HCT116 (cell line): ENCODE measurements at regions not wholly inside any gene's neighbourhood (a gene's known extent, or its start where the extent isn't known, plus 50 kb on each side); places are given as distances from the start of the nearest gene placed in this dataset.

ENCODE experiments used
- ATAC-seq: fragments of 200-7000 bp; cut with Tn5 transposase; 2 replicates; pipeline ENCODE4 v1.9.1; 2020; ENCODE audit warnings: mild to moderate bottlenecking, moderate library complexity
- BruUV-seq: library from RNA; stranded (reverse); fragments of 400-500 nt; replicated peaks from 2 replicates; lab custom pipeline; 2021; lab: Mats Ljungman, UMichigan
- CTCF ChIA-PET: fragments of 300-600 bp; sonication (Branson Sonifier 250); formaldehyde crosslinking; loops from one replicate; lab custom pipeline; 2021; ENCODE audit warnings: antibody characterized with exemption; lab: Charles Lee
- POLR2A ChIA-PET: fragments of 300-600, 350-600 bp; sonication (Branson Sonifier 250); formaldehyde crosslinking; loops from one replicate; lab custom pipeline; 2021; ENCODE audit warnings: antibody characterized with exemption; lab: Charles Lee
- RAD21 ChIA-PET, 2 experiments: fragments of 300-600 bp; sonication (Branson Sonifier 250); formaldehyde crosslinking; loops; one replicate each; lab custom pipeline; 2023; ENCODE audit warnings: low total read pairs in 2 of 2; ENCODE audit not compliant: uncharacterized antibody in 2 of 2, unreplicated experiment in 2 of 2, low non-redundant PET in 1 of 2; lab: Charles Lee
- DNase-seq: peaks from one replicate; pipeline ENCODE4 v3.0.0-alpha.2; 2010; ENCODE audit warnings: low read depth, low spot score
- H2AFZ ChIP-seq: fragments of 200-600 bp; shearing (Covaris generic), sonication (generic); 2 replicates; pipeline ENCODE4 v1.6.1; 2017; ENCODE audit warnings: low read depth, mixed run types, mixed read lengths, antibody characterized with exemption, low read length; ENCODE audit not compliant: poor library complexity, severe bottlenecking
- H3K27ac ChIP-seq: 2 replicates; pipeline ENCODE4 v1.5.1; 2012; ENCODE audit warnings: low read depth, low read length
- H3K27me3 ChIP-seq: fragments of 200-600 bp; sonication (generic); 2 replicates; pipeline ENCODE4 v1.6.1; 2016; ENCODE audit warnings: mixed run types, low read length, mixed read lengths; ENCODE audit not compliant: insufficient read depth
- H3K36me3 ChIP-seq, 2 experiments: fragments of 200-500 bp in 1 of 2; fragments of 200-600 bp in 1 of 2; sonication (Bioruptor generic) in 1 of 2; sonication (generic) in 1 of 2; 2 replicates each; pipeline versions ENCODE4 v1.5.1 to v1.6.1; 2014 to 2016; ENCODE audit warnings: low read length in 2 of 2, inconsistent platforms in 1 of 2, mixed read lengths in 1 of 2, mixed run types in 1 of 2; ENCODE audit not compliant: insufficient read depth in 2 of 2, control insufficient read depth in 1 of 2
- H3K4me1 ChIP-seq, 2 experiments: fragments of 200-600 bp in 1 of 2; sonication (generic) in 1 of 2; 2 replicates each; pipeline versions ENCODE4 v1.5.1 to v1.6.1; 2012 to 2017; ENCODE audit warnings: low read length in 2 of 2, inconsistent platforms in 1 of 2, mild to moderate bottlenecking in 1 of 2, mixed read lengths in 1 of 2, mixed run types in 1 of 2, moderate library complexity in 1 of 2; ENCODE audit not compliant: insufficient read depth in 2 of 2, control insufficient read depth in 1 of 2
- H3K4me2 ChIP-seq: fragments of 200-600 bp; sonication (generic); 2 replicates; pipeline ENCODE4 v1.6.1; 2017; ENCODE audit warnings: mixed run types, low read length, mixed read lengths
- H3K4me3 ChIP-seq, 2 experiments: fragments of 200-600 bp in 1 of 2; sonication (generic) in 1 of 2; replicated peaks in 1 of 2; 2 replicates each; pipeline ENCODE4 v1.5.1; 2011 to 2016; ENCODE audit warnings: low read length in 2 of 2, control low read depth in 1 of 2, low read depth in 1 of 2, mild to moderate bottlenecking in 1 of 2, mixed read lengths in 1 of 2, mixed run types in 1 of 2
- H3K79me2 ChIP-seq: fragments of 200-600 bp; sonication (generic); 2 replicates; pipeline ENCODE4 v1.6.1; 2017; ENCODE audit warnings: mild to moderate bottlenecking, mixed run types, low read length, moderate library complexity, mixed read lengths; ENCODE audit not compliant: insufficient read depth
- H3K9ac ChIP-seq: fragments of 200-600 bp; sonication (generic); 2 replicates; pipeline ENCODE4 v1.6.1; 2016; ENCODE audit warnings: low read length, mixed read lengths
- H3K9me2 ChIP-seq: fragments of 200-600 bp; sonication (generic), shearing (Covaris generic); 2 replicates; pipeline ENCODE4 v1.6.1; 2017; ENCODE audit warnings: mixed run types, mild to moderate bottlenecking, moderate library complexity; ENCODE audit not compliant: insufficient read depth
- H3K9me3 ChIP-seq, 2 experiments: fragments of 200-500 bp in 1 of 2; fragments of 200-600 bp in 1 of 2; sonication (Bioruptor generic) in 1 of 2; sonication (generic) in 1 of 2; 2 replicates each; pipeline ENCODE4 v1.6.1; 2014 to 2017; ENCODE audit warnings: low read length in 2 of 2, mixed read lengths in 2 of 2, inconsistent platforms in 1 of 2, low read depth in 1 of 2, mild to moderate bottlenecking in 1 of 2, mixed run types in 1 of 2, moderate library complexity in 1 of 2; ENCODE audit not compliant: control insufficient read depth in 1 of 2, insufficient read depth in 1 of 2
- H4K20me1 ChIP-seq: fragments of 200-600 bp; sonication (generic), shearing (Covaris generic); 2 replicates; pipeline ENCODE4 v1.6.1; 2017; ENCODE audit warnings: mixed run types, mild to moderate bottlenecking, moderate library complexity; ENCODE audit not compliant: insufficient read depth
- EZH2phosphoT487 ChIP-seq: fragments of 200-600 bp; IDR thresholded peaks from 2 replicates; pipeline ENCODE4 v1.6.1; 2018; ENCODE audit warnings: antibody characterized with exemption, borderline replicate concordance
- MAX ChIP-seq: IDR thresholded peaks from 2 replicates; pipeline ENCODE4 v1.6.1; 2012
- SIN3A ChIP-seq: IDR thresholded peaks from 2 replicates; pipeline ENCODE4 v1.6.1; 2012; ENCODE audit warnings: low read depth
- intact Hi-C: fragments of 100-400 bp; cut with micrococcal nuclease; formaldehyde crosslinking; loops from 2 replicates; pipeline ENCODE4 v1.10.0; 2022

GRCh38 chr1:209382231-209383100, 201.0 kb upstream of the CAMK1G start:
- no TSS peak for BruUV-seq
- Histone ChIP-seq H3K9me2 (no peaks in the 10 kb centered on the region), H3K9ac (no peak overlapping the region), H3K4me3 (no peak overlapping the region), H3K79me2 (no peaks in the 10 kb centered on the region), H3K27me3 (no peaks in the 10 kb centered on the region), H3K4me2 (no peak overlapping the region), H3K27ac (no peak overlapping the region), H4K20me1 (no peaks in the 10 kb centered on the region), H3K36me3 (no peaks in the 10 kb centered on the region), H3K4me1 (peaks cover 0 to 5% of the 10 kb centered on the region in 2 experiments; a peak in 2 of 4 replicates), H3K9me3 (no peaks in the 10 kb centered on the region), H2AFZ (no peak overlapping the region)
- ChIA-PET CTCF (no interaction called here), RAD21 (no interaction called here), POLR2A (no interaction called here)
- no peak for ATAC-seq
- intact Hi-C loops = loop anchor here (10.0 kb wide), 1 partner anchor 62 kb away; no protein-coding TSS in a partner anchor
- no peak for TF ChIP-seq SIN3A
- 0 out of 2 replicates have a peak, but pooled peaks have one; percentile 24 for TF ChIP-seq MAX
- no peak for DNase-seq

- Histone ChIP-seq H3K4me1 (peaks cover 0 to 15% of the 10 kb centered on the region in 2 experiments; a peak in 2 of 4 replicates), H3K27ac (no peak overlapping the region), H4K20me1 (no peaks in the 10 kb centered on the region)
- RAD21 ChIA-PET = no interaction called here
- TF ChIP-seq EZH2phosphoT487 = no peak
- TF ChIP-seq, all 23 proteins: peak for 0
- Histone ChIP-seq H3K79me2 (no peaks in the 10 kb centered on the region), H3K4me2 (no peak overlapping the region), H3K27me3 (no peaks in the 10 kb centered on the region), H2AFZ (no peak overlapping the region), H3K9me2 (no peaks in the 10 kb centered on the region), H3K4me3 (no peak overlapping the region), H3K9ac (no peak overlapping the region), H3K36me3 (no peaks in the 10 kb centered on the region), H3K9me3 (no peaks in the 10 kb centered on the region)
- ChIA-PET POLR2A (no interaction called here), CTCF (no interaction called here)
- DNase-seq (no peak), ATAC-seq (no peak)
- intact Hi-C loops = loop anchor here (10.0 kb wide), 1 partner anchor 61 kb away; no protein-coding TSS in a partner anchor
- BruUV-seq = no TSS peak
Observed at GRCh38 chr1:209383422-209383821, 200.1 kb upstream of the CAMK1G start.
